Left ventricle myocardium inferior (tissue), 1 donor: ENCODE measurements at regions not wholly inside any gene's neighbourhood (a gene's known extent, or its start where the extent isn't known, plus 50 kb on each side); places are given as distances from the start of the nearest gene placed in this dataset.

Experiments
- DNase-seq: peaks from one replicate; pipeline ENCODE4 v3.0.0-alpha.2; 2020
- H3K27ac ChIP-seq: fragments of 200-600 bp; replicated peaks from 2 replicates; pipeline ENCODE4 v1.8.0; 2021
- H3K27me3 ChIP-seq: fragments of 200-600 bp; 2 replicates; pipeline ENCODE4 v1.8.0; 2021; ENCODE audit warnings: low read depth
- H3K36me3 ChIP-seq: fragments of 200-600 bp; 2 replicates; pipeline ENCODE4 v1.8.0; 2021
- H3K4me1 ChIP-seq: fragments of 200-600 bp; 2 replicates; pipeline ENCODE4 v1.8.0; 2021
- H3K4me3 ChIP-seq: fragments of 200-600 bp; 2 replicates; pipeline ENCODE4 v1.8.0; 2021; ENCODE audit warnings: mild to moderate bottlenecking, moderate library complexity
- H3K9me3 ChIP-seq: fragments of 200-600 bp; replicated peaks from 2 replicates; pipeline ENCODE4 v1.8.0; 2021
- CTCF ChIP-seq: fragments of 200-600 bp; IDR thresholded peaks from 2 replicates; pipeline ENCODE4 v1.8.0; 2021; ENCODE audit warnings: antibody characterized with exemption, mild to moderate bottlenecking, borderline replicate concordance
- intact Hi-C: fragments of 100-400 bp; cut with micrococcal nuclease; formaldehyde crosslinking; loops from one replicate; pipeline ENCODE4 v1.11.0; 2022
- donor health status: DM: no; HTN: yes; CAD: no; lungs with severe emphysema.

GRCh38 chr14:104355101-104356019 is 217.0 kb downstream of the KIF26A start:
- peaks cover 18% of the 10 kb centered on the region for H3K9me3 ChIP-seq
- H3K4me3 ChIP-seq: no peak overlapping the region
- H3K27ac ChIP-seq: no peak overlapping the region
- H3K27me3 ChIP-seq: peaks cover 47% of the 10 kb centered on the region
- TF ChIP-seq CTCF: no peak
- DNase-seq: no peak
- peaks cover 12% of the 10 kb centered on the region for H3K4me1 ChIP-seq
- no peaks in the 10 kb centered on the region for H3K36me3 ChIP-seq
- intact Hi-C loops: no loop called here

- Histone ChIP-seq H3K27me3 (peaks cover 54% of the 10 kb centered on the region), H3K27ac (no peak overlapping the region), H3K36me3 (no peaks in the 10 kb centered on the region), H3K9me3 (peaks cover 18% of the 10 kb centered on the region), H3K4me3 (no peak overlapping the region), H3K4me1 (peaks cover 12% of the 10 kb centered on the region)
- TF ChIP-seq CTCF: no peak
- intact Hi-C loops: no loop called here
- DNase-seq: no peak
Measured at GRCh38 chr14:104356020-104356737, 217.8 kb downstream of the KIF26A start.

GRCh38 chr14:104356738-104357688 is 218.6 kb downstream of the KIF26A start:
- Histone ChIP-seq H3K27me3 (peaks cover 62% of the 10 kb centered on the region), H3K9me3 (peaks cover 10% of the 10 kb centered on the region), H3K4me3 (no peak overlapping the region), H3K27ac (no peak overlapping the region), H3K4me1 (peaks cover 12% of the 10 kb centered on the region), H3K36me3 (no peaks in the 10 kb centered on the region)
- intact Hi-C loops: no loop called here
- DNase-seq: no peak
- TF ChIP-seq CTCF: no peak

GRCh38 chr14:104357689-104358527 is 219.5 kb downstream of the KIF26A start:
- no peak overlapping the region for H3K4me3 ChIP-seq
- intact Hi-C loops: no loop called here
- no peak for TF ChIP-seq CTCF
- H3K27me3 ChIP-seq: peaks cover 60% of the 10 kb centered on the region
- no peaks in the 10 kb centered on the region for H3K36me3 ChIP-seq
- DNase-seq: no peak
- no peak overlapping the region for H3K27ac ChIP-seq
- H3K4me1 ChIP-seq: peaks cover 12% of the 10 kb centered on the region
- peaks cover 1% of the 10 kb centered on the region for H3K9me3 ChIP-seq
